HepG2 (cell line): ENCODE measurements at regions not wholly inside any gene's neighbourhood (a gene's known extent, or its start where the extent isn't known, plus 50 kb on each side); places are given as distances from the start of the nearest gene placed in this dataset.

Source experiments
- ATAC-seq: fragments of 200-7000 bp; cut with Tn5 transposase; 3 replicates; pipeline ENCODE4 v1.9.1; 2020; ENCODE audit warnings: mild to moderate bottlenecking, moderate library complexity
- BruUV-seq: library from RNA; stranded (reverse); fragments of 400-500 nt; replicated peaks from 2 replicates; lab custom pipeline; 2021; lab: Mats Ljungman, UMichigan
- CTCF ChIA-PET: fragments of 300-600 bp; formaldehyde crosslinking; extraction: SDS; loops from one replicate; lab custom pipeline; 2021; ENCODE audit warnings: low total read pairs, inconsistent platforms, low intra/inter-chr PET ratio; lab: Yijun Ruan, JAX
- POLR2A ChIA-PET: fragments of 350-600 bp; sonication (Branson Sonifier 250); formaldehyde crosslinking; loops from one replicate; lab custom pipeline; 2020; ENCODE audit warnings: antibody characterized with exemption, inconsistent platforms; lab: Yijun Ruan, JAX
- DNase-seq: peaks from one replicate; pipeline ENCODE4 v3.0.0-alpha.2; 2015; ENCODE audit warnings: low spot score
- FAIRE-seq: peaks from 3 replicates; lab custom pipeline; 2011; peaks lifted over from hg19 to GRCh38; lab: Jason Lieb, UNC
- H2AFZ ChIP-seq: one replicate; pipeline ENCODE4 v1.6.1; 2011; ENCODE audit warnings: low read length, inconsistent platforms
- H3K27ac ChIP-seq: fragments of 300-600 bp; 3 replicates; pipeline ENCODE4 v1.8.0; 2011; ENCODE audit warnings: mixed run types, mild to moderate bottlenecking, mixed read lengths, low read length, inconsistent platforms; ENCODE audit not compliant: insufficient read depth; ENCODE audit errors: extremely low read length
- H3K27me3 ChIP-seq, 2 experiments: fragments of 200-600 bp in 1 of 2; 2 replicates in 1 of 2; 3 replicates in 1 of 2; pipeline versions ENCODE4 v1.6.0 to v1.8.0; 2011; ENCODE audit warnings: low read length in 2 of 2, mild to moderate bottlenecking in 2 of 2, moderate library complexity in 2 of 2, inconsistent platforms in 1 of 2; ENCODE audit not compliant: insufficient read depth in 2 of 2, control insufficient read depth in 1 of 2
- H3K36me3 ChIP-seq, 2 experiments: fragments of 200-600 bp in 1 of 2; replicated peaks in 1 of 2; 2 replicates in 1 of 2; 3 replicates in 1 of 2; pipeline versions ENCODE4 v1.5.1 to v1.8.0; 2011; ENCODE audit warnings: low read length in 2 of 2, inconsistent platforms in 1 of 2; ENCODE audit not compliant: insufficient read depth in 2 of 2, control insufficient read depth in 1 of 2
- H3K4me1 ChIP-seq: 2 replicates; pipeline ENCODE4 v1.5.1; 2012; ENCODE audit warnings: low read length, inconsistent platforms; ENCODE audit not compliant: insufficient read depth
- H3K4me2 ChIP-seq: 2 replicates; pipeline ENCODE4 v1.6.0; 2011; ENCODE audit warnings: low read depth, low read length, inconsistent platforms
- H3K4me3 ChIP-seq, 3 experiments: fragments of 200-600 bp in 1 of 3; sonication (generic), shearing (Covaris generic) in 1 of 3; replicated peaks in 1 of 3; 2 replicates each; pipeline ENCODE4 v1.5.1; 2011 to 2016; ENCODE audit warnings: low read length in 3 of 3, inconsistent platforms in 2 of 3, low read depth in 2 of 3, mild to moderate bottlenecking in 2 of 3, control low read depth in 1 of 3, mixed read lengths in 1 of 3; ENCODE audit not compliant: insufficient read depth in 1 of 3
- H3K79me2 ChIP-seq: one replicate; pipeline ENCODE4 v1.6.1; 2011; ENCODE audit warnings: low read length, inconsistent platforms; ENCODE audit not compliant: insufficient read depth
- H3K9ac ChIP-seq: 2 replicates; pipeline ENCODE4 v1.6.0; 2011; ENCODE audit warnings: mild to moderate bottlenecking, low read depth, low read length, inconsistent platforms; ENCODE audit not compliant: insufficient read depth
- H3K9me3 ChIP-seq: 2 replicates; pipeline ENCODE4 v1.5.1; 2012; ENCODE audit warnings: mild to moderate bottlenecking, low read length
- H4K20me1 ChIP-seq: 2 replicates; pipeline ENCODE4 v1.6.0; 2011; ENCODE audit warnings: inconsistent platforms, mild to moderate bottlenecking, low read length, moderate library complexity; ENCODE audit not compliant: insufficient read depth
- ATF1 ChIP-seq: IDR thresholded peaks from 2 replicates; pipeline ENCODE4 v1.6.1; 2016; ENCODE audit warnings: mild to moderate bottlenecking, control low read depth
- FOXO4 ChIP-seq: sonication (generic); formaldehyde crosslinking; conservative IDR thresholded peaks from 2 replicates; pipeline ENCODE4 v1.8.1; 2023; ENCODE audit warnings: missing genetic modification reagents
- GFI1 ChIP-seq: sonication (generic); formaldehyde crosslinking; IDR thresholded peaks from 2 replicates; pipeline ENCODE4 v1.5.0; 2020; ENCODE audit warnings: missing genetic modification reagents, mild to moderate bottlenecking, borderline replicate concordance
- HDAC2 ChIP-seq: sonication (generic); formaldehyde crosslinking; IDR thresholded peaks from 2 replicates; pipeline ENCODE4 v1.4.0; 2020; ENCODE audit warnings: missing genetic modification reagents
- HIVEP1 ChIP-seq: sonication (generic); formaldehyde crosslinking; IDR thresholded peaks from 2 replicates; pipeline ENCODE4 v1.4.0; 2020; ENCODE audit warnings: mild to moderate bottlenecking, missing genetic modification reagents
- MAFF ChIP-seq: IDR thresholded peaks from 2 replicates; pipeline ENCODE4 v1.6.1; 2011; ENCODE audit warnings: low read depth, low read length, improper control_type of control experiment
- MNT ChIP-seq: fragments of 450-650 bp; IDR thresholded peaks from 2 replicates; pipeline ENCODE4 v1.6.1; 2016
- NCOA2 ChIP-seq: sonication (generic); formaldehyde crosslinking; IDR thresholded peaks from 2 replicates; pipeline ENCODE4 v1.8.0; 2022; ENCODE audit warnings: inconsistent platforms
- NFYB ChIP-seq: sonication (generic); formaldehyde crosslinking; IDR thresholded peaks from 2 replicates; pipeline ENCODE4 v1.4.0; 2020; ENCODE audit warnings: missing genetic modification reagents
- SKI ChIP-seq: fragments of 450-650 bp; IDR thresholded peaks from one replicate; pipeline ENCODE4 v1.6.1; 2018; ENCODE audit warnings: mild to moderate bottlenecking; ENCODE audit not compliant: partially characterized antibody
- SMAD9 ChIP-seq: sonication (generic); formaldehyde crosslinking; IDR thresholded peaks from 2 replicates; pipeline ENCODE4 v1.5.1; 2020; ENCODE audit warnings: mild to moderate bottlenecking, missing genetic modification reagents
- TBX2 ChIP-seq: sonication (generic); formaldehyde crosslinking; IDR thresholded peaks from 2 replicates; pipeline ENCODE4 v1.5.0; 2020; ENCODE audit warnings: missing genetic modification reagents, mild to moderate bottlenecking, borderline replicate concordance
- THYN1 ChIP-seq: sonication (generic); formaldehyde crosslinking; IDR thresholded peaks from 2 replicates; pipeline ENCODE4 v1.8.1; 2023; ENCODE audit warnings: low read depth, mild to moderate bottlenecking, moderate library complexity, missing genetic modification reagents, borderline replicate concordance
- ZBTB42 ChIP-seq: sonication (generic); formaldehyde crosslinking; IDR thresholded peaks from 2 replicates; pipeline ENCODE4 v1.5.0; 2020; ENCODE audit warnings: mild to moderate bottlenecking, missing genetic modification reagents
- ZFAT ChIP-seq: sonication (generic); formaldehyde crosslinking; conservative IDR thresholded peaks from 2 replicates; pipeline ENCODE4 v1.8.1; 2023; ENCODE audit warnings: missing genetic modification reagents, inconsistent platforms
- ZNF143 ChIP-seq: sonication (generic); formaldehyde crosslinking; IDR thresholded peaks from 2 replicates; pipeline ENCODE4 v1.4.0; 2020; ENCODE audit warnings: missing genetic modification reagents
- ZNF646 ChIP-seq: sonication (generic); formaldehyde crosslinking; IDR thresholded peaks from 2 replicates; pipeline ENCODE4 v1.9.0; 2021; ENCODE audit warnings: mild to moderate bottlenecking, missing genetic modification reagents
- WGBS: methylation state at CpG from one replicate; pipeline ENCODE4 v1.1.6; 2017; ENCODE audit warnings: low lambda C conversion rate; 5-methylcytosine and 5-hydroxymethylcytosine counted together
- in situ Hi-C: cut with HindIII; loops from 2 replicates; pipeline ENCODE4 v1.10.0; 2017; ENCODE audit warnings: low pct_unique_long_range_greater_than_20kb; ENCODE audit not compliant: extremely low pct_ligation_motif_present
- intact Hi-C: fragments of 100-400 bp; cut with micrococcal nuclease; formaldehyde crosslinking; loops from one replicate; pipeline ENCODE4 v1.10.0; 2022; ENCODE audit not compliant: unreplicated experiment

GRCh38 chr5:52682492-52682891 lies 105.2 kb upstream of the ITGA1 start:
- DNase-seq (no peak), ATAC-seq (no peak), FAIRE-seq (no peak)
- H3K27me3 ChIP-seq, result no peaks in the 10 kb centered on the region
- no peak overlapping the region for H3K4me3 ChIP-seq
- H3K9me3 ChIP-seq, result no peaks in the 10 kb centered on the region
- H3K4me1 ChIP-seq, result no peaks in the 10 kb centered on the region
- in situ Hi-C loops, result no loop called here
- ChIA-PET POLR2A (no interaction called here), CTCF (no interaction called here)
- no peaks in the 10 kb centered on the region for H3K36me3 ChIP-seq
- H4K20me1 ChIP-seq, result no peaks in the 10 kb centered on the region
- intact Hi-C loops, result no loop called here
- no peak overlapping the region for H3K4me2 ChIP-seq
- no peak overlapping the region for H3K9ac ChIP-seq
- no peak overlapping the region for H2AFZ ChIP-seq
- no TSS peak for BruUV-seq
- WGBS, result 0% methylated on average over 3 of the region's 7 CpGs
- no peaks in the 10 kb centered on the region for H3K79me2 ChIP-seq
- no peak overlapping the region for H3K27ac ChIP-seq
- TF ChIP-seq MAFF (no peak), GFI1 (CRISPR knock-in tag) (no peak), ZFAT (CRISPR knock-in tag) (no peak), ZNF143 (no peak), ZBTB42 (CRISPR knock-in tag) (no peak), NCOA2 (CRISPR knock-in tag) (no peak), HIVEP1 (CRISPR knock-in tag) (no peak), THYN1 (CRISPR knock-in tag) (no peak), HDAC2 (CRISPR knock-in tag) (no peak), SMAD9 (no peak), TBX2 (CRISPR knock-in tag) (no peak), NFYB (CRISPR knock-in tag) (no peak), ZNF646 (no peak), FOXO4 (no peak), SKI (no peak), ATF1 (CRISPR knock-in tag) (no peak), MNT (no peak)
